Adrenal gland (tissue), 9 donors: ENCODE measurements at regions not wholly inside any gene's neighbourhood (a gene's known extent, or its start where the extent isn't known, plus 50 kb on each side); places are given as distances from the start of the nearest gene placed in this dataset.

Experiments
- DNase-seq, 7 donors: peaks; one replicate each; pipeline ENCODE4 v3.0.0-alpha.2; 2019 to 2020
- H3K27ac ChIP-seq, 5 donors: fragments of 200-600 bp; sonication (generic) in 4 of 5; 1 replicate in 3 of 5; 2 replicates in 2 of 5; pipeline versions ENCODE4 v1.5.1 to v1.8.0; 2016 to 2020; ENCODE audit warnings: mild to moderate bottlenecking in 1 of 5
- H3K27me3 ChIP-seq: fragments of 200-600 bp; 2 replicates; pipeline ENCODE4 v1.8.0; 2021
- H3K36me3 ChIP-seq, 2 donors: fragments of 200-600 bp; replicated peaks in 1 of 2; 1 replicate in 1 of 2; 2 replicates in 1 of 2; pipeline versions ENCODE4 v1.5.1 to v1.8.0; 2018 to 2022
- H3K4me1 ChIP-seq, 2 donors: fragments of 200-600 bp; replicated peaks in 1 of 2; 1 replicate in 1 of 2; 2 replicates in 1 of 2; pipeline versions ENCODE4 v1.5.1 to v1.8.0; 2018 to 2021
- H3K4me3 ChIP-seq, 4 donors: fragments of 200-600 bp; sonication (generic) in 3 of 4; one replicate each; pipeline ENCODE4 v1.5.1; 2016 to 2018
- H3K9me3 ChIP-seq, 3 donors: fragments of 200-600 bp; sonication (generic) in 1 of 3; replicated peaks in 1 of 3; 1 replicate in 2 of 3; 2 replicates in 1 of 3; pipeline versions ENCODE4 v1.5.1 to v1.8.0; 2016 to 2021
- POLR2A ChIP-seq, 2 donors: fragments of 450-650 bp; IDR thresholded peaks; one replicate each; pipeline ENCODE4 v1.6.1; 2017; ENCODE audit warnings: antibody characterized with exemption in 2 of 2, mild to moderate bottlenecking in 2 of 2, moderate library complexity in 1 of 2
- WGBS, 4 donors: extraction: QIAGEN DNeasy Blood & Tissue Kit in 2 of 4; methylation state at CpG; one replicate each; pipeline versions ENCODE4 v1.1.5 to v1.1.7; 2013 to 2017; 5-methylcytosine and 5-hydroxymethylcytosine counted together
- intact Hi-C, 2 donors: fragments of 100-400 bp; cut with DNase I; formaldehyde crosslinking; loops; one replicate each; pipeline versions ENCODE4 v1.14.1 to v1.15.0; 2022 to 2023
- TF ChIP-seq, protein P1 (sequence below), 6 experiments: fragments of 450-650 bp in 4 of 6; fragments of 200-600 bp in 2 of 6; sonication (generic) in 1 of 6; IDR thresholded peaks; 1 replicate in 5 of 6; 2 replicates in 1 of 6; pipeline versions ENCODE4 v1.5.1 to v1.8.0; 2016 to 2021; ENCODE audit warnings: antibody characterized with exemption in 6 of 6, mild to moderate bottlenecking in 2 of 6, moderate library complexity in 1 of 6
- donor health status: healthy with polysubstance abuse.
- donor health status: Bipolar disorder and iron deficiency.
- donor health status: DM: yes; HTN: yes; CAD: no.
- donor health status: DM: no; HTN: no; CAD: no.
- donor health status: DM: no; HTN: no; CAD: no.

DNA sequence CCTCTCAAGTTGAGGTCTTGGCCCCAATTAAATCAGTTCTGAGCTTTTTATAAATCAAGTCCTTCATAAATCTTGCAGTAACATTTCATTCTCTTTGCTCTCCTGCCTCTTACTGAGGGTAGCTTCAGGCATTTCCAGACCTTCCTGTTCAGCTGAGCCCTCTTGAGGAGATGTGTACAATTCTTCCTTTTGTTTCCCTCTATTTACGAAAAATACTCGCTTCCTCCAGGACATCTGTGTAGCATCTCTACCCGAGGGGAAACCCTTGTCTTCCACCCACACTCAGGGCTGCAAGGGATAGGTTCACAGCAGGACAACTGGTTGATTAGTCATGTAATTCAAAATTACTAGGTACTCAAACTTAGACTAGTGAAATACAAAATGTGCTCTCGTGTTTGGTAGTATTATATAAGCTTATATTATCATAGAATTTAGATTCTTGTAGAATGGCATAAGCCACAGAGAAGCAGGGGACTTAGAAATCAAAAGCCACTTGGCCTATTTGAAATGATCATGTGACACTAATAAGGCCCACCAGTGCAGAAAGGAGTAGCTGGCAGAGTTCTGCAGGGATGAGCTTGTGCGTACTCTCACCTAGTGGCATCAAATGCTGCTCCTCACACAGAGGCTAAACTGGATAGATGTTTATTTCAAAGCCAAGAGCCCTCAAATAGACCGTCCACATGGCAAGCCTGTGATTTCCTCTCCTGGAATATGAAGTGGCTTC lies 126.7 kb downstream of the GDAP2 start:
- no peak overlapping the region for H3K4me3 ChIP-seq
- no peak overlapping the region for H3K27ac ChIP-seq
- WGBS, 4 donors, result 59 to 71% (median 67%) methylated on average over 6 of the region's 6 CpGs
- no peaks in the 10 kb centered on the region for H3K36me3 ChIP-seq
- intact Hi-C loops, result no loop called here
- H3K9me3 ChIP-seq, result no peaks in the 10 kb centered on the region
- H3K27me3 ChIP-seq, result no peaks in the 10 kb centered on the region
- DNase-seq, result no peak
- H3K4me1 ChIP-seq, result no peaks in the 10 kb centered on the region
- TF ChIP-seq POLR2A (IDR thresholded peaks at IDR 0.05), result no peak
- TF ChIP-seq, protein P1, sequence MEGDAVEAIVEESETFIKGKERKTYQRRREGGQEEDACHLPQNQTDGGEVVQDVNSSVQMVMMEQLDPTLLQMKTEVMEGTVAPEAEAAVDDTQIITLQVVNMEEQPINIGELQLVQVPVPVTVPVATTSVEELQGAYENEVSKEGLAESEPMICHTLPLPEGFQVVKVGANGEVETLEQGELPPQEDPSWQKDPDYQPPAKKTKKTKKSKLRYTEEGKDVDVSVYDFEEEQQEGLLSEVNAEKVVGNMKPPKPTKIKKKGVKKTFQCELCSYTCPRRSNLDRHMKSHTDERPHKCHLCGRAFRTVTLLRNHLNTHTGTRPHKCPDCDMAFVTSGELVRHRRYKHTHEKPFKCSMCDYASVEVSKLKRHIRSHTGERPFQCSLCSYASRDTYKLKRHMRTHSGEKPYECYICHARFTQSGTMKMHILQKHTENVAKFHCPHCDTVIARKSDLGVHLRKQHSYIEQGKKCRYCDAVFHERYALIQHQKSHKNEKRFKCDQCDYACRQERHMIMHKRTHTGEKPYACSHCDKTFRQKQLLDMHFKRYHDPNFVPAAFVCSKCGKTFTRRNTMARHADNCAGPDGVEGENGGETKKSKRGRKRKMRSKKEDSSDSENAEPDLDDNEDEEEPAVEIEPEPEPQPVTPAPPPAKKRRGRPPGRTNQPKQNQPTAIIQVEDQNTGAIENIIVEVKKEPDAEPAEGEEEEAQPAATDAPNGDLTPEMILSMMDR (IDR thresholded peaks at IDR 0.05), result no peak

DNA sequence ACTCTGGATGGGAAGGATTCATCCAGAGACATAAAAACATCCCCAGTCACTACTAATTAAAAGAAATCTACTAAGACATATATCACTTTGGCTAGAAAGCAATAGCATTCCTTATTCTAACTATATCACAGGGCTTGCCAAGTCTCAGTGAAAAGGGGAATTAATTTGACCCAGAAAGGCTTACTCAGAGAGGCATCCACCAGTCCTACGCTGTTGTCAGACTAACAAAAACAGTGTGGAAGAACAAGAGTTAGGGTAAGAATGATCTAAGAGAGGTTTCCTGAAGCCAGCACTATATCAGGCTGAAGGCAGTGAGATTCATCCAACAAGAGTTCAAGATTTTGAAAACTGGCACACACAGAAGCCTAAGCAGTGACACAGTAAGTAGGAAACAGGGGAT lies 126.1 kb downstream of the GDAP2 start:
- Histone ChIP-seq H3K27ac (no peak overlapping the region), H3K36me3 (no peaks in the 10 kb centered on the region), H3K4me3 (no peak overlapping the region), H3K9me3 (no peaks in the 10 kb centered on the region), H3K4me1 (no peaks in the 10 kb centered on the region), H3K27me3 (no peaks in the 10 kb centered on the region)
- TF ChIP-seq, protein P1 (IDR thresholded peaks at IDR 0.05), result no peak
- no peak for TF ChIP-seq POLR2A (IDR thresholded peaks at IDR 0.05)
- WGBS, 4 donors, result 67 to 82% (median 76%) methylated on average over 1 of the region's 1 CpG
- DNase-seq, result no peak
- intact Hi-C loops, result no loop called here

DNA sequence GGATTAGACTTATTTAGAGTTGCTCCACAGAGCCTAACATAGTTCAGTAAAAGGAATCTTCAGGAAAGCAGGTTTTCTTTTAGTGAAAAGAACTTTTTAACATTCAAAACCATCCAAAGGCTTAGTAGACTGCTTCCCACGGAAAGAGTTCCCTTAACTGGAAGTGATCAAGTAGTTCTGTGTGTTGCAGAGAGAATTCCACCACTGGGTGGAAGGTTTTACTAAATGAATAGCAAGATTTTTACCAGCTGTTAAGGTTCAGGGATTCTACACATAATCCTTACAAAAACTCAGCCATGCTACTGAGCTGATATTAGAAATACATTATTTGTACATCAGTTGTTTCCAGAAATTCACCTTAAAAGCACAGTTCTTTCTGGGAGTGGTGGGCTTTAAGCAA lies 119.7 kb downstream of the GDAP2 start:
- WGBS, 4 donors, result 40 to 67% (median 51%) methylated on average over 1 of the region's 1 CpG
- Histone ChIP-seq H3K27ac (no peak overlapping the region), H3K27me3 (no peaks in the 10 kb centered on the region), H3K36me3 (no peaks in the 10 kb centered on the region), H3K4me1 (no peaks in the 10 kb centered on the region), H3K9me3 (no peaks in the 10 kb centered on the region), H3K4me3 (no peak overlapping the region)
- TF ChIP-seq POLR2A (IDR thresholded peaks at IDR 0.05), result no peak
- TF ChIP-seq, protein P1 (IDR thresholded peaks at IDR 0.05), result no peak
- DNase-seq, result no peak
- intact Hi-C loops, result no loop called here

DNA sequence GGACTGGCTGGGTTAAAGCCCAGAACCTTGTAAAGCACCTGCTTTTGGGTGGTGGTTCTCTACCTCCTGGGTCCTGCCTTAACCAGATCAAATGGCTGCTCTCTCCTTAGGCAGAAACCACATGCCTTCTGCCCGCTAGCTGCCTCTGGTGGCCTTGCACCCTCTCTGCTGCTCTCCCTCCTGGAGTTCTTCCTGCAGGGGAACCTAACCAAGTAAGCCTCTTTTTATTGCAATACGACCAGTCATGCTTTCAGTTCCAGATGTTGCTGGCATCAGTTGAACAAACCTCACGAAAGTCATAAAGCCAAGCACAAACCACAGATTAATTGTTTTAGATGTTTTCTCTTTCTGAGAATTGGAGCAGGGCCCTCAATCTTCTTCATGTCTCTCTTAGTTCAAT lies 118.9 kb downstream of the GDAP2 start:
- DNase-seq, result no peak
- no peak overlapping the region for H3K27ac ChIP-seq
- no peak overlapping the region for H3K4me3 ChIP-seq
- intact Hi-C loops, result no loop called here
- no peaks in the 10 kb centered on the region for H3K27me3 ChIP-seq
- no peaks in the 10 kb centered on the region for H3K36me3 ChIP-seq
- TF ChIP-seq, protein P1 (IDR thresholded peaks at IDR 0.05), result no peak
- TF ChIP-seq POLR2A (IDR thresholded peaks at IDR 0.05), result no peak
- H3K4me1 ChIP-seq, result no peaks in the 10 kb centered on the region
- WGBS, 4 donors, result 75 to 85% (median 77%) methylated on average over 3 of the region's 3 CpGs
- H3K9me3 ChIP-seq, result no peaks in the 10 kb centered on the region
